Kidney tubule cell (primary cell): ENCODE measurements at regions not wholly inside any gene's neighbourhood (a gene's known extent, or its start where the extent isn't known, plus 50 kb on each side); places are given as distances from the start of the nearest gene placed in this dataset.

Source experiments
- DNase-seq: peaks from one replicate; pipeline ENCODE4 v3.0.0-alpha.2; 2018; ENCODE audit warnings: low spot score

- no peak for DNase-seq
Measured at GRCh38 chr17:79501910-79502309, 108.9 kb downstream of the RBFOX3 start.

GRCh38 chr17:79500745-79501618 is 109.9 kb downstream of the RBFOX3 start:
- no peak for DNase-seq

- DNase-seq: no peak
Measured at GRCh38 chr17:79498854-79499253, 112.0 kb downstream of the RBFOX3 start.

- DNase-seq: no peak
Measured at GRCh38 chr17:79497777-79498348, 113.0 kb downstream of the RBFOX3 start.

GRCh38 chr17:79496422-79497005 is 114.3 kb downstream of the RBFOX3 start:
- no peak for DNase-seq

GRCh38 chr17:79495665-79496064 is 115.2 kb downstream of the RBFOX3 start:
- no peak for DNase-seq

- no peak for DNase-seq
Measured at GRCh38 chr17:79491006-79491405, 119.8 kb downstream of the RBFOX3 start.

- no peak for DNase-seq
Measured at GRCh38 chr17:79490530-79490929, 120.3 kb downstream of the RBFOX3 start.

- DNase-seq: no peak
Measured at GRCh38 chr17:79487149-79487548, 123.7 kb downstream of the RBFOX3 start.

- no peak for DNase-seq
Measured at GRCh38 chr17:79485991-79486390, 124.9 kb downstream of the RBFOX3 start.

- DNase-seq: no peak
Measured at GRCh38 chr17:79485419-79485985, 125.3 kb downstream of the RBFOX3 start.

GRCh38 chr17:79484600-79485418 is 126.0 kb downstream of the RBFOX3 start:
- no peak for DNase-seq

- DNase-seq: no peak
Measured at GRCh38 chr17:79483842-79484241, 127.0 kb downstream of the RBFOX3 start.

GRCh38 chr17:79482727-79483521 is 127.9 kb downstream of the RBFOX3 start:
- DNase-seq: no peak

GRCh38 chr17:79479876-79480275 is 131.0 kb downstream of the RBFOX3 start:
- no peak for DNase-seq

- DNase-seq: no peak
Measured at GRCh38 chr17:79478841-79479240, 132.0 kb downstream of the RBFOX3 start.

- no peak for DNase-seq
Measured at GRCh38 chr17:79478051-79478461, 132.8 kb downstream of the RBFOX3 start.

GRCh38 chr17:79476074-79476652 is 134.7 kb downstream of the RBFOX3 start:
- no peak for DNase-seq

- DNase-seq: no peak
Measured at GRCh38 chr17:79473876-79474440, 136.9 kb downstream of the RBFOX3 start.

- no peak for DNase-seq
Measured at GRCh38 chr17:79473111-79473875, 137.6 kb downstream of the RBFOX3 start.
